H7 (cell line): ENCODE measurements at regions not wholly inside any gene's neighbourhood (a gene's known extent, or its start where the extent isn't known, plus 50 kb on each side); places are given as distances from the start of the nearest gene placed in this dataset.

ENCODE experiments used
- DNase-seq: peaks from one replicate; pipeline ENCODE4 v3.0.0; 2012
- H3K27me3 ChIP-seq: 2 replicates; pipeline ENCODE4 v1.6.0; 2011; ENCODE audit warnings: mild to moderate bottlenecking, low read length; ENCODE audit not compliant: control insufficient read depth, insufficient read depth
- H3K36me3 ChIP-seq: replicated peaks from 2 replicates; pipeline ENCODE4 v1.5.1; 2011; ENCODE audit warnings: low read length; ENCODE audit not compliant: control insufficient read depth, insufficient read depth
- H3K4me3 ChIP-seq: 2 replicates; pipeline ENCODE4 v1.5.1; 2011; ENCODE audit warnings: low read depth, mild to moderate bottlenecking, control low read depth, low read length, moderate library complexity; ENCODE audit not compliant: insufficient read depth

DNA sequence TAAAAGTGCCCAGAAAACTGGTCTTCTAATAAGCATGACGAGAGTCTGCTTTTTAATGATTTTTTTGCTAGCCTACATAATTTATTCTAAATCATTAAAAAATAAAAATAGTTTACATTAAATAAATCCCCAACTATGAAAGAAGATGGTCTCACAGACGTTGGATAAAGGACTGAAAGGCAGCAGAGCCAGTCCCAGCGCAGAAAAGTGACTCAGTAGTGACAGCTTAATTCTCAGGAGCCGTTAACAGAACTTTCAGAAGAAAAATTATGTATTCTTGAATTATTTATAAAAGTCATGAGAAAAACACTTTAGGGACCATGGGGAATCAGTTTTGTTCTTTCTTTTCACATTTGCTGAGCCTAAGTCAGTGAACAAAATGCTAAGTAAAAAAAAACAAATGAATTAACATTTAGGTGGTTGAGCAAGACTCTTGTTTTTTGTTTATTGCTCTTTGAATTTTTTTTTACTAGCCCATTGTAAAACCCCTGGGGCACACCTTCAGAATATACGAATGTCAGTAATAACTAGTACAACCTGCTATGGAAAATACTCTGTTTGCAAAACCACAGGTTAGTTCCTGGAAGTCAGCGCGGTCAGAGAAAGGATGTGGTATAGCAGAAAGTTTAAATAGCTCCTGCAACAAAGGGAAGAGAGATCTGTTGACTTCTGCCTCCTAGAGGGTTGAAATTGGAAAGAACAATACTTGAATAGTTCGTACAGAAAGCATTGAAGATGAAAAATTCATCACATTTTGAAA lies 50.4 kb upstream of the CCDC160 start:
- Histone ChIP-seq H3K36me3 (no peaks in the 10 kb centered on the region), H3K27me3 (peaks cover 3% of the 10 kb centered on the region), H3K4me3 (no peak overlapping the region)
- no peak for DNase-seq
